ENCODE measurements at regions not wholly inside any gene's neighbourhood (a gene's known extent, or its start where the extent isn't known, plus 50 kb on each side); places are given as distances from the start of the nearest gene placed in this dataset.

GRCh38 chr12:24759155-24759554, 189.7 kb downstream of the BCAT1 start:
- no peak for DNase-seq (ENCODE audit: low spot score)

- no peak for DNase-seq (ENCODE audit: low spot score)
Measured at GRCh38 chr12:24756479-24757024, 192.3 kb downstream of the BCAT1 start.

DNA sequence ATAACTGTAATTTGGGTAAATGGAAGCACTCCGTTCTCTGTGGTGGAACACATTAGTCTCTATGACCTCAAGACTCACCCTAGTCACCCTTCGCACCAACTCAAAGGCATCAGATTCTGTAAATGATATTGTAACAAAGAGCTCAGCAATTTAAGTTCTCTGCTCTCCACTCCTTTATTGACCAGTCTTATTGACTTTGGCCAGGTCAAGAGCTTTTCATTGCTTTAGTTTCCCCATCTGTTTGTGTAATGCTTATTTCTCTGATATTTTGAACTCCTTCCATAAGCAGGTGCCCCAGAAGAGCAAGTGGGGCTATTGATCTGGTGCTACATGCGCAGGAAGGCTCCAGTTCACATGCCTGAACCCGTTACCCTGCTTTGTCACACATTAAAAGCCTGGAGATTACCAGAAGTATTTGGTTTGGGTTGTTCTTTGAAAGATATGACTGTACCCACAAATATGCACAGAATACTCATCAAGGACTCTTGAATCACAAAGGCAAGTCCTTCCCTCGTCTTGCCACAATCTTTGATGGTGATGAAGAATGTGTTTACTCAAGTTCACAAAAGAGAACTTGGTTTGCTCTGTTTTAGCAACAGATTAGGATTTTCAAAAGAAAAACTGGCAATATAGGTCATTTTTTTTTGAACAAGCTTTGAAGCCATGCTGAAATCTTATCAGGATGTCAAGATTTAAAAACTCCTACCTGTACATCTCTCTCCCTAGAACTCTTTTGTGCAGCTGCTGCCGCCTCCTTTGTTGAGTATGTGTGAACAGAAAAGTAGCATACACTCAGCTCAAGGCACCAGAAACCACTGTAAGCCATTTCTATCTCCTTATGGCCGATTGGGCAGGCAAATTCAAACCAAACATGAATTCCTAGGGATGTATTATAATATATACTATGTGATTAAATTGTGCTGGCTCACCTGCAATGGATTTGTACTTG, 193.9 kb downstream of the BCAT1 start:
- no peak for DNase-seq (ENCODE audit: low spot score)

DNA sequence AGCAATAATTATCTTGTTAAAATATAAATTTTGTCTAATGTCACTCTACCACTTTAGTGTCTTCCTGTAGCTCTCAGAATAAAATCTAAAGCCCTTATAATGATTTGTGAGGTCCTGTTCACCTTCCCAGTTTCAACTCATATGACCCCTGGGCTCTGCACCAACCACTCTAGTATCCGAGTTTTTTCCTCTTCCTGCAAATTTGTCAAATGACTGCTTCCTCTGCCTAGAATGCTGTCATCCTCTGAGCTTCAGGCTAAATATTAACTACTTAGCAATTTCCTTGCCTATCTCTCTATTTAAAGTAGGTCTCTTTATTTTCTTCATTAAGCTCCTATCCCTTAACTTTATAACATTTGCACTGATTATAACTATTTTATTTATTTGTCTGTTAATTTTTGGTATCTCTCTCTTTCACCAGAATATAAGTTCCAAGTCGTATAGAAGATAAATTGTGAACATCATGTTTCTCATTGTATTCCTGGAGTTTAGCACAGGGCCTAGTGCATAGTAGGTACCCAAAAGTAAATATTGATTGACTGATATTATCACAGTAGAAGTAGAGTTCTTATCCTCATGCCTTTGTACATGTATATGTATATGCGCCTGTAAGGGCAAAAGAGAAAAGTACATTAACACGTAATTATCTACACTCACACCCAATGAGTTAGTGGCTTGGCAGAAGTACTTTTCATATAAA, 196.0 kb downstream of the BCAT1 start:
- DNase-seq (ENCODE audit: low spot score) = no peak

- DNase-seq (ENCODE audit: low spot score) = no peak
Measured at GRCh38 chr12:24751181-24751580, 197.7 kb downstream of the BCAT1 start.

- DNase-seq (ENCODE audit: low spot score) = no peak
Measured at GRCh38 chr12:24750263-24750662, 198.6 kb downstream of the BCAT1 start.

GRCh38 chr12:24749171-24749570, 199.7 kb downstream of the BCAT1 start:
- no peak for DNase-seq (ENCODE audit: low spot score)

GRCh38 chr12:24748326-24748725, 200.6 kb downstream of the BCAT1 start:
- DNase-seq (ENCODE audit: low spot score) = no peak

DNA sequence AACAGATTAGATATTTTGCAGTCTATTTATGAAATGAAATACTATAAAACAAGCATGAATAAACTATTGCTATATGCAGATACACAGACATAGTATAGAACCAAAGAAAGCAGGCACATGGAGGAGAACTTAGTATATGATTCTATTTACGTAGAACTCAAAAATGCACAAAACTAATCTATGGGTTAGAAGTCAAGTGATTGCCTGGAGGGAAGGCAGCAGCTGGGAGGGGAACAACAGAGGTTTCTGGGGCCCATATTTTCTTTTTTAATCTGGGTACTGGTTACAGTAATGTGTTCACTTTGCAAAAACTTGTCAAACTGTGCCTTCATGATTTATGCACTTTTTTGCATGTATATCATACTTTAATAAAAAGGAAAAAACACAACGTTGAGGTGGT, 202.0 kb downstream of the BCAT1 start:
- no peak for DNase-seq (ENCODE audit: low spot score)

- DNase-seq (ENCODE audit: low spot score) = no peak
Measured at GRCh38 chr12:24746006-24746671, 202.8 kb downstream of the BCAT1 start.

DNA sequence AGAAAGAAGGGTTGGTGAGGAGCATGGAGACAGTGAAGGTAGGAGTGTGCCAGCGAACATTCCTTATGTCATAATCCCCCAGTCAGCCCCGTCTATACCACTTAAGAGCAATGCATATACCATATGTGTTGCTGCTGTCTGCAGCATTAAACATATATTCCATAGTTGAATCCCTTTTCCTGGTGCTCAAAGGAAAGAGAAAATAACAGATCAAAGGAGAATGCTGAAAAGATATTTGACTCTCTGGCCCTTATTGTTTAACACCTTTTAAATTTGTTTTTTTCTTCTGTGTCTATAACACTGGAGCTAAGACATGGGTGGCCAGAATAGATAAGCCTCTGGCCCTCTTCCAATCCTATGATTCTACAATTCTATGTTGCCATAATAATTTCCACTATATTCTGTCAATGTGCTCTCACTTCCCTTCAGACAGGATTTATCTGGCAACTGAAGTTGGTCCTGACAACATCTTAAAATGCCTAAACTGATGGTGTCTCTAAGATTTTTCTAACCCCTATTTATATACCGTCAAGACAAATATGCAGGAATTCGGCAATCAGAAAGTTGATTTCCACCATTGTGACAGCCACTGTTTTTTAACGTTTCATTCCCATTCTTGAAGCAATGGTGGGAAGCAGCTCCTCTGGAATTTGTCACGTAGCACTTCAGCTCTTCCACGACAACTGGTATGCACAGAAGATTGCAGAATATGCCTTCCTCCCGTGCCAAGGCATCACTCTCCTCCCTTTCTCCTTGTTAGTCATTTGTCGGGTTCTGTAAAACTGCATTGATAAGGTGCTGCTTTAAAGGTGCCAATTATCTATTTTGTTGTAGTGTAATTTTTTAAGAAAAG, 204.7 kb downstream of the BCAT1 start:
- no peak for DNase-seq (ENCODE audit: low spot score)

DNA sequence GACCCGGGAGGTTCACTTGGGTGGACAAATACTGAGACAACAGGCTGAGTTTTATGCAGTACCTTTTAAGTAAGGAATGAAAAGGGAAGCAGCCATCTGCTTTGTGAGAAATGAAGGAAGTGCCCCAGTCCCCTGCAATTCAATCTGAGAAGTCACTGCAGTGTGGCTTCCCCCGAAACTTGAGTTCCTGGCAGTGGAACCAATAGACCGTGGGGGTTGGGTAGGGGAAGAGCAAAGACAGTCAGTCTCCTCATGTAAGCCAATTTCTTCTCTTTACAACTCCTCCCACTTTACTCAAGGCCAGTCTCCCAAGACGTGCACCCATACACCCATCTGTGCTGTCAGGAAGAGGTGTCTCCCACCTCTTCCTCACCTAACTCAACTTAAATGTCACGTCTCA, 206.5 kb downstream of the BCAT1 start:
- no peak for DNase-seq (ENCODE audit: low spot score)

DNA sequence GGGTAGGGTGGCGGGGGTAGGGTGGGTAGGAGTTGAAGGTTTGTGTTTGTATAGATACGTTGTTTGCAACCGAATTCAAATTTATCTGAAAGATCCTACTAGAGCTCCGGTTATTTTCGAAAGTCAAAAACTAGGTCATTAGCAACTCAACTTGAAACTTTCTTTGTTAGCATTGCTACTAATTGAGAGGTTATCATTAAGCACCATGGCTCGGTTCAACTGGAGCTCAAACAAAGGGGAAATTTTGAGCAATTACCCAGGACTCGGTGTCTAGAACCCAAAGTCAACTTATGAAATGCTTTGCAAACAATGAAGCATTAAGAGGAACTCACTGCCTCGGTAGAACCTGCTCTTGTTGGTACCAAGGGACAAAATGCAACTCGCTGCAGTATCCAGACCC, 207.7 kb downstream of the BCAT1 start:
- no peak for DNase-seq (ENCODE audit: low spot score)

DNA sequence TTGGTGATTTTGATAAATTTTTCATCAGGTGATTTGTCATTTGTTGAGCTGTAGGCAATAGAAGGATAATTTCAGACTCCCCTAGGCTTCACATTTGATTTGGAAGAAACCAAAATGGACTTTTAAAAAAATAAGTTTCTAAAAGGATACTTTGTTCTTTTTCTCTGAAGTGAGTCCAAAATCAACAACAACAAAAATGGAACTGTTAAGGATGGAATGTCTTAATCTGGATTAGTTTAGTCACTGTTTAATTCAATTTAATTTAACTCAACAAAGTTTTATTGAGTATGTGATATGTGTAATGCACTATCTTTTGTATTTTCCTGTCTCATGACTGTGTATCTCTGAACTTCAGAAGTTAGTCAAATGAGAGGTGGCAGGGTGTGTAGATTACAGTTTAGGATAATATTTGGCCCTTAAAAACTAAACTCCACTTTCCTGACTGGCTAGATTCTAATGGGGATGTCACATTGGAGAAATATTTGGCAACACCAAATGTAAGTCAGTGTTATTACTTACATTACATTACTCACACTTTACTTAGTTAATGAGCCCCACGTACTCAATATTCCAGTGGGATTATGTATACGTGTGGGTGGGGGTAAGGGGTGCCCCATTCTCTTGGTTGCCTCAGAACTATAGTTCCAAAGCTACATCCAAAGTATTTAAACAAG, 209.7 kb downstream of the BCAT1 start:
- no peak for DNase-seq (ENCODE audit: low spot score)

DNA sequence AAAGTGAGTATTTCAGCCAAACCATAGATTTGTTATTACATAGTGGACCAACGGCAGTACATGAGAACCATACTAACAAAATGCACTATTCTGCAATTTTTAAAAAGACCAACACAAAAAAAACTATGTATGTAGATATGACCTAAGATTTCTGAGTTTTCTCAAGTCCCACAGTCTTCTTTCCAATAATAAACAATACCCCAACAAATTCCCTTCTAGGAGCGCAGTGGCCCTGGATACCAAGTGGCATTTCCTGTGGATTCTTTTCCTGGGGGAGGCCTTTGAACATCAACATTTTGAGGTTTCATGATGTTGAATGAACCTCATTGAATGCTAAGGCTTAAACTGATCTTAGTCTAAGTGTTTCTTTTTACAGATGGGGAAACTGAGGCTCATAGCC, 210.5 kb downstream of the BCAT1 start:
- DNase-seq (ENCODE audit: low spot score) = no peak

GRCh38 chr12:24731596-24731995, 217.3 kb downstream of the BCAT1 start:
- DNase-seq (ENCODE audit: low spot score) = no peak

DNA sequence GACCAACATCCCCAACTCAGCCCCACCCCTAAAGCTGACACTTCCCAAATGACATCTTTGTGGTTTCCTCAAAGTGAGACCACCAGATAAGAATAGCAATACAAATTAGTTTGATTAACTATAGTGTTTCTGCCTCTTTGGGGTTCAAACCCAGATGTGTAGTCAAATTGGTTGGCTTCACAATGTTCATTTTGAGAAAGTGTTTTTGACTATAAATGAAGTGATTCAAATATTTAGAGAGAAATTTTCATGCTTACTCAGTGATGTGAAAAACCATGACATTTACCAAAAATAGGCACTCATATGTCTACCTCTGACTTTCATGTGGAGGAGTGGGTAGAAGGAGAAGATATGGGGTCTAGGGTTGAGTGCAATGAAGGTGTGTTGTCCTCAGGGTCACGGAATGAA, 218.4 kb downstream of the BCAT1 start:
- DNase-seq (ENCODE audit: low spot score) = no peak

DNA sequence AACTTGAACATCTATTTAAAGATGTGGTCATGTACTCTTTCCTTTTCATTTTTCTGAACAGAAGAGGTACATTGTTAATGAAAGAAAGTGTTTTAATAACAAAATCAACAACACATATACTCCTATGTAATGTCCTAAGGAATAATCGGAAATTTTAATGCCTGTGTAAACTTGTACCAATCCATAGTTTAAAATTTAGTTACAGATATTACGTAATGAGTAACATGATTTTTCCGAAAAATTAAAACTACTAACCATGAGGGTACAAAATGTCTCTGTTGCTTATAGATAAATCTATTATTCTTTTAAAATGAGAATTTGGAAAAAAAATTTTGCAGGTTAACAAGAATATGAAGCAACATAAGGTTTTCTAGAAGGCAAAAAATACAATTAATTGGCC, 220.1 kb downstream of the BCAT1 start:
- DNase-seq (ENCODE audit: low spot score) = no peak

- DNase-seq (ENCODE audit: low spot score) = peak; percentile 28
Measured at GRCh38 chr12:24728366-24728765, 220.5 kb downstream of the BCAT1 start.

- DNase-seq (ENCODE audit: low spot score) = no peak
Measured at GRCh38 chr12:24725616-24726015, 223.3 kb downstream of the BCAT1 start.

DNA sequence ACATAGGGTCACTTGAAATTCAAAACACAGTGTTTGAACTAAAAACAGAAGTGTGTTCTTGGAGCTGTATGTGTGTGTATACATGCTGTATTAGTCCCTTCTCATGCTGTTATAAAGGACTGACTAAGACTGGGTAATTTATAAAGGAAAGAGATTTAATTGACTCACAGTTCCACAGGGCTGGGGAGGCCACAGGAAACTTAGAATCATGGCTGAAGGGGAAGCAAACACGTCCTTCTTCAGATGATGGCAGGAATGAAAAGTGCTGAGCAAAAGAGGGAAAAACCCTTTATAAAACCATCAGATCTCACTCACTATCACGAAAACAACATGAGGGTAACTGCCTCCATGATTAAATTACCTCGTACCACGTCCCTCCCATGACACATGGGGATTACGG, 224.1 kb downstream of the BCAT1 start:
- no peak for DNase-seq (ENCODE audit: low spot score)

All from SK-N-DZ (cell line).